GM18873 (cell line): ENCODE measurements at regions not wholly inside any gene's neighbourhood (a gene's known extent, or its start where the extent isn't known, plus 50 kb on each side); places are given as distances from the start of the nearest gene placed in this dataset.

Experiments
- ATAC-seq: cut with Tn5 transposase; IDR thresholded peaks from one replicate; pipeline ENCODE4 v1.9.1; 2021; ENCODE audit warnings: mild to moderate bottlenecking, moderate library complexity, moderate number of reproducible peaks; ENCODE audit not compliant: unreplicated experiment, low FRiP score

DNA sequence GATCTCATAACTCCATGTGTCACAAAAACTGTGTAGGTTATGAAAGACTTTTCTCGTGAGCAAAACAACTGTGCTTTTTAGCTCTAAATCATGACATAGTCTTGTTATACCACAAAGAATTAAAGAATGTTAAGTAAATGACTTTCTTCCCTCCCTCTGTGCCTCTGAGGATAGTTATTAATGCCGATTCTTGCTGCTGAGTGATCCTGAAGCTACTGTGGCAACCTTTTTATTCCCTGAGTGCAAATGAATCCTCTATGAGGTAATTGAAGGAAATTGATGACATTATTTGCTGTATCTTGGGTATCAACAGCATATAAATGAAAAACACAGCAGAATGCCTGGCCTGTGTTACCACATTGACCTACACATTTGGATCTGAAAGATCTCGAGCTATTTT, 142.2 kb upstream of the HDAC9 start:
- no peak for ATAC-seq

DNA sequence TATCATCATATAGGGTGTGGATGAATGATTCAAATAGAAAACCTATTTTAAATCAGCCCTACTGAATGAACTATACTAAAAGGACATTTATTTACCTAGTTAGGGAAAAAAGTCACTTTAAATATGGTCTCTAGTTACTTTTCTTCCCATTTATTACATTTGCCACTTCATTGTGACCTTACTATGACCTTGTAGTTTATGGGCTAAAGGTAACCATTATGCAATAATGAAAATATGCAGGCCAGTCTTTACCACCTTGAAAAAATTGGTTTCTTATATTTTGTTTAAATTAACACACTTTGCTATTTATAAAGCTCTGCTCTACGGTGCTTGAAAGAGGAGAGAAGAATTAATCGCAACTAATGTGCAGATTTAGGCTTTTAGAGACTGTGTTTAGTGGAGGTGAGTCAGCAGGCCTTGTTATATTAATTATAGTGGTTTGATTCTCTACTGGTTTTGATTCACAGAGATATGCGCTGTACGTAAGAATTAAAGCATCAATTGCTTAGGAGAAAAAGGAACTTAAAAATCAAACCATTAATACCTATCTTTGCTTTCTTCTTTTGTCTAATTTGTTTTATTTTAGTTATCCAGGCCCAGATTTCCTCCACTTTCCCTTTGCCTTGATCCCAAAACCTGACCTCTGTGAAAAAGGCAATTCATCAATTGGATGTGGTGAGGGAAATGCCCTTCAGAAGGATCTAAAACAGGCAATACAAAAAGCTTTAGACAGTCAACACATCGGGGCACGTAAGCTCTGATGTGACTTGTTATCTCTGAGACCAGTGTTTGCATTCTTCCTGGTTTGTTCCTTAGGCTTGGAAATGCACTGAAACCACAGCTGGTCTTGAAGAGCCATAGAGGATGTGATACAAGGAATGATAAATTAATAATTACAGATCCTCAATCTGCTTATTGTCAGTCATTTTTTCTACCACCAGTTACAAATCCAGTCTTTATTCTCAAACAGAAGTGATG, 141.2 kb upstream of the HDAC9 start:
- no peak for ATAC-seq

DNA sequence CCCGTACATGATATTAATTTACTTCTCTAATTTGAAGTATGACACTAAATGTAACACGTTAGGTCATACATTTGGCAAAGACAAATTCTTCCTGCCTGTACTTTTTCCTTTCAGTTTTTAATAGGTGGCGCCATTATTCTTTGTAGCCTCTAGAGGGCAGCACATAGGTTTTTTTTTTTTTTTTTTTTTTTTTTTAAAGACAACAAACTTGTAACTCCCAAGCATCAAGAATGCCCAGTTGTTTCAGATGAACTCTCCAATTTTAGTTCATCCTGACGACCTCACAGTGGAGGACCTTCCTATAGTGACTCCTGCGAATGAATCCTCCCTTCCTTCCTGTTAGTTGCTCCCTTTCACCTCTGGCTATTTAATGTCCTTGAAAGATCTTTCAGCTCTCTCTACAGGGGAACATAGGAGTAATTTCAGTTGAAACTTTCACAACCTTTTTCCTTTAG, 139.3 kb upstream of the HDAC9 start:
- no peak for ATAC-seq

DNA sequence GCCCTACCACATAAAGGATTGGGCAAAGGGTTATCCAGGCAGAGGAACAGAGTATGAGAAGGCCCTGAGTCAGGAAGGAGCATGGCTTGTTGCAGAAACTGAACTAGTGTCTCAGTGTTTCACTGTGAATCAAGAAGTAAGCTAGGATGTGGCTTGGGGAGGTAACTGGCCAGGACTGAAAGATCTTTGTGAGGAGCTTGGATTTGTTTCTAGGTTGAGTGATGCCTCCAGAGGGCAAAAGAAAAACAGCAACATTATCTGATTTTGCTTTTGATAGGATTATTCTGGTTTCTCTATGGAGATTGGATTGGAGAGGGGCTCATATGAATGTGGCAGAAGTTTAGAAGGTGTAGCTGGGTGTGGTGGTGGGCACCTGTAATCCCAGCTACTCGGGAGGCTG, 137.9 kb upstream of the HDAC9 start:
- no peak for ATAC-seq

DNA sequence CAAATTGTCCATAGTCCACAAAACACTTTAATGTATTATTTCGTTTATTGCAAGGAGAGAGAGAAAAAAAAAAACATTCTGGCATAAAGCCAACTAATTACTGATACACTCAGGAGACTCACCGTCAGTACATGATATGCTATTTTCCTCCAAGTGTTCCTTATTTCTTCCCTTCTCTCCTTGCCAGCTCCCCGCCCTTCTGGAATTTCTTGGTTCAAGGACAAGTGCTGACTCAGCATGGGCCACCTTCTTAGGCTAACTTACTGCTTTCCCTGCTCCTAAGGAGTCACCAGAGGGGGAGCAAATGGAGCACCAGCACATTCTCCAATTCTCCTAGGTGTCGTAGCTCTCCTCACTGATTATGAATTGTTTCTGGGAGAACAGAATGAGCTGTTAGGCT, 133.8 kb upstream of the HDAC9 start:
- no peak for ATAC-seq

DNA sequence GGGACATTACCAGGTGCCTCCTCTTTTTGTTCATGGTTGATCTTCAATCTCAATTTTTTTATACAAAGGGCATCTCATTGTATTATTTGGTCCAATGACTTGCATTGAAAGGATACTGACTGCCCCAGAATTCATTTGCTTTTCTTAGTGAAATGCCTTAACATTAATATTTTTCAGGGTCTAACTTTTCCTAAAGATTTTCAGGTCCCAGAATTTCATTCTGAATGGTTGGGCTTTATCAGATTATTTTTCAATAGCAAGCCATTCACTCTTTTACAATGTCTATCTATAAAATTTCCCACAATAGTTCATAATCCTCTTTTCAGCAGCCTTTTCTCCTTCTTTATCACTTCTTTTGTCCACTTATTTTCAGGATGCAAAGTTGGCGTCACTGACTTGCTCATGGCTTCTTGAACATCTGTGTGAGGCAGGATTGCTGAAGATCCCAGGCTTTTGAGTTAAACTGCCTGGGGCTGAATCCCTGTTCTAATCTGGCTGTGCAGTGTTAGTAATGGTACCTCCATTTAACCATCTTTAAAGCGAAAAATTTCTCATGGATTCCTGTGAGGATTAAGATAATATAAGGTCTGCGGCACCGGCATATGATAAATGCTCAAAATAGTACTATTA, 131.7 kb upstream of the HDAC9 start:
- ATAC-seq: no peak

DNA sequence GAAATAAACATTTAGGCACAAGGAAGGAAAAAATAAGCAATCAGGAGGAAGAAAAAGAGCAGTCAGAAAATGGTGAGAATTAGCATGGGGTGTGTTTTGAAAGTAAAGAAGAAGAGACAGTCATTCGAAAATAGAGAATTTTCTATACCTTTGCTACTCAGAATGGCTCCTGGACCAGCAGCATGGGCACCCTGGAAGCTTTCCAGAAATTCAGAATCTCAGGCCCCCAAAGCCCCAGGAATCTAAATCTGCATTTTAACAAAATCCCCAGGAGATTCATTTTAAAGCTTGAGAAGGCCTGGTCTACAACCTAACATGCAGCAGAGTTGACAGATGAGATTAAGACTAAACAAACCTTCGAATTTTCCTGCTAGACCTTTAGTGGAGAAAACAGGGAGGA, 131.2 kb upstream of the HDAC9 start:
- no peak for ATAC-seq

DNA sequence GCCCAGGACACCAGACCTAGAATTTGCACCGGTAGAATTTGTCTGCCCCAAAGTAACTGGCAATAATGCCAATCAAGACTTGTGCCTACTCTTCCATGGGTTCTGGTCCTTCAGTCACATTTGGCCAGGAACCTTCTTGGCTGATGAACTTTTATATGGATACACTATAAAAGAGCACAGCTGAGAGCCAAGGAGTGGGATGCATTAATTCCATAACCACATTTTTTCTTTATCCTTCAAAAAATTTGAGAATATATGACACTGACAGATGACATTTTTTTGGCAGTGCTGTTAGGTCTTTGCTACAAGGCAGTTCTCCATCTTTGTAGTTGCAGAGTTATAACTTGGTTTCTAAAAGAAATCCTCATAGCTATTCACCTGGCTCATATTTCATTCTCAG, 129.2 kb upstream of the HDAC9 start:
- no peak for ATAC-seq

DNA sequence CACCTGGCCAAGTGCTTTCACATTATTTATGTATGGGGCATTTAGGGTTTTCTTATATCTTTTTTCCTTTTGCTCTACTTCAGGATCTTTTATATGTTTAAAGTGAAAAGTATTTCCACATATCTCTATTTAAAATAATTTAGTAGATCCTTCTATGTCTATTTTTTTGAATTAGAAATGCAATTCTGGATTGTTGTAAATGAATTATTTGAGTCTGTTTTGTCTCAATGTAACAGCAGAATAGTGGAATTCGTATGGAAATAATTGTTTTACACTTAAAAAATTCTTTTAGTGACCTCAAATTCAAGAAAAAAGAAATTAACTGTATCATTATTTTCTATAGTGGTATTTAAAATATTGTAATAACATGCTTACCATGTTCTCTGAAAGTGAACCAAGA, 126.5 kb upstream of the HDAC9 start:
- ATAC-seq: no peak

DNA sequence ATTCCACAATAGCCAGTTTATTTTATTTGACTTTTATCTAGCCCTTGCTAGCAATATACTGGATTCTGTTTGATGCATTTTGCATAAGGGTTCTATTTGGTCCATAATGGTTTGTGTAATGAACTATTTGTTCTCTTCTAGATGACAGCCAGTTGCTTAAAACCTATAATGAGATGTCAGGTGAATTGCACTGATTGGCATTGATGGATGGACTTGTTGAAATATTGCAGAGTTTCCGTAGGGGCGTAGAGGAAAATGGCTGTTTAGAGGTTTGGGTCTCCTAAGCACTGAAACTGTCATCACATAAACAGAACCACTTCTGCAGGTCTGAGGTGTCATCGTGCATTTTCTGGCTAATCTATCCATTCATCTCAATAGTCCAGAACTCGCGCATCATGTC, 124.9 kb upstream of the HDAC9 start:
- ATAC-seq: no peak

DNA sequence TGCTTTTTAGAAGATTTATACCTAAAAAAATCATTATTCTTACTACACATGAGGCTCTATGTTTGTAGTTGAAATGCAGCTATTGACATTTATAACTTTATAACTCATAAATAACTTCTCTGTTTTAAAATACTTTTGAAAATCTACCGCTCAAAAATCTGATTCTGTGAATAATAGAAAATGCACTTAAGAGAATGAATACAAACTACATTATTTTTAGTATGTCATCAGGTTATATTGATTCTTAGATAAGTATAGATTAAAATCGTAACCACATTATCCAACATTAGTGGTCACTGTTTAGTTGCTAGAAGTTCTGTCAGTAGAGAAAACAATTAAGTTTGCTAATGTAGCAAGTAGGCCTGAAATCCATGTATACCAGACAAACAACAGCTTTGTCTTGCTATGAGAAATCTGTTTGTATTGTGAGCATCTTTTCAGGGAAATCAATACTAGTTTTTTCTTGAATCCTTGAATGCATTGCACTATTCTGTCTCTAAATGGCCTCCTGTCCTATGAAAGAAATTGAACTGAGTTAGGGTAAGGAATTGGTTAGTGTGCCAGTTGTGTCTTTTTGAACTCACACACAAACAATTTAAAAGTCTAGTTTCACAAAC, 116.5 kb upstream of the HDAC9 start:
- ATAC-seq: no peak

DNA sequence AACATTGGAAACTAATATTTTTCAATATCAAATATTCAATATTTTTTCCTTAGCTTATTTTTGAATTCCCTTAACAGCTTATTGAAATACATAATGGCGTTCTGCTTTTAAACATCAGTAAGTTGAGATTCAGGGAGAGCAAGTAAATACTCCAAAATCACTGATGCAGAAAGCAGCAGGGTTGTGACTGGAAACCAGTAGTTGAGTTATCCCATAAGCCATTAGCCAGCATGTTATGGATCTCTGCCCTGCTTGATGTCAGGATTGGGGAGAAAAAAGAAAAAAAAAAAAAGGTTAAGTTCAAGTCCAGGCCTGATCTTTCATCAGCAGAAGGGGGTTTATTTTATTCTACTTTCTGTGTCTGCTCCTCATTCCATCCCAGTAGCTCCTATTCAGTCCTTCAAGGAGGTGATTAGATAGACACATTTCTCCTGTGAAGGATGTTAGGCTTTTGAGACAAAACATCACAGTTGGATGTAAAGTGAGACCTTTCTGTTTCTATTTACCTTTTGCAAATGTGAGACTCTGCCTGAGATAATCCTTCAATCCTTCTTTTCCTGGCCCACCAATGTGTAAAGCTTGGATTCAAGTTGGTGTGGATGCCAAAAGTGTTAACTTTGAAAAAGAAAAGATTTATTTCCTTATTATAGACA, 110.9 kb upstream of the HDAC9 start:
- ATAC-seq: no peak

DNA sequence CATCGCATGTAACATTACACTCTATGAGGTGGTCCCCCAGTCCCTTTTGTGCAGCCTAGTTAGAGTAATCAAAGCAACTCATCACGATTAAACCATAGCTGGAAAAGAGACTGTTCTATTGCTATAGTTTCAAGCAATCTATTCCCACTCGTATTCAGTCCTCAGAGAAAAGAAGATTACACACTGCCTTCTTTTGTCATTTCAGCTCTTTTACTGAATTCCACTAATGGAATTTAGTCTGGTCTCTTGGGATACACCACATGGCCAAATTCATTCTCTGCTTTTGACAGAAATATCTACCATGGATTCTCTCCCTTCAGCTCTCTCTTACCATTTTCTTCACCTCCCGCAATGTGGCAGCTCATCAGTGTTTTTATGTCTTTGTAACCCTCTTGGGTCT, 108.9 kb upstream of the HDAC9 start:
- no peak for ATAC-seq

DNA sequence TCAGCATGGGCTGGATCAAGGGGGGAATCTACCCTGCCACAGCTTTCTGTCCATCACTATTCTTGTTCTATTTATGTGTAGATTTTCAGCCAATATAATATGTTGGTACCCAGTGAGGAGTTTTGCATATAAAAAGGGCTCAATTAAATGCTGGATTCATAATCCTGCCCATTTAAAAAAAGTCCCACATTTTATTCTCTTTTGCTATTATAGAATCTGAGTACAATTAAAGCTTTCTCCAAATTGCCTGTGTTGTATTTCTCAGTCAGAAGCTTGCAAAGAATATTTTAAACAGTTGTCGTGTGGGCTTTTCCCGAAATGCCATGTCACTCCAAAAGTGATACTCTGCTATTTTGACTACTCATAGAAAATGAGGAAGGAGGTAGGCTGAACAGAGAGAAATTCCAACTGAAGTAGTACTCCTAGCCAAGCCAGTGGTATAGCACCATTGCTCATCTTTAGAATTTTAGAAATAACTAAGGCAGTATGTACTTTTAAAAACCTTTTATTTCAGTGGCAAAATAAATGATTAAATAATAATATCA, 108.3 kb upstream of the HDAC9 start:
- no peak for ATAC-seq

DNA sequence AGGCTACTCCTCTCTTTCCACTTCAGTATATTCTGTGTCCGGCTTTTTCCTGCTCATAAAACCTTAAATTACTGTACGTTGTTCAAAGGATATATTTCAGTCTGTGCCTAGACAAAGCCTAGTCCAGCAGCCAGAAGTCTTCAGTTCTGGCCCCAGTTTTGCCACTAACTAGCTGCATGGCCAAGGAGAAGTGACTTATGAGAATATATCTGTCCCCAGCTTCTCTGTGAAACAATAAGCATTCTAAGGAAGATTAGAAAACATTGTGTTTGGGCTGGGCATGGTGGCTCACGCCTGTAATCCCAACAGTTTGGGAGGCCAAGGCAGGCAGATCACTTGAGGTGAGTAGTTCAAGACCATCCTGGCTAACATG, 105.0 kb upstream of the HDAC9 start:
- ATAC-seq: no peak

DNA sequence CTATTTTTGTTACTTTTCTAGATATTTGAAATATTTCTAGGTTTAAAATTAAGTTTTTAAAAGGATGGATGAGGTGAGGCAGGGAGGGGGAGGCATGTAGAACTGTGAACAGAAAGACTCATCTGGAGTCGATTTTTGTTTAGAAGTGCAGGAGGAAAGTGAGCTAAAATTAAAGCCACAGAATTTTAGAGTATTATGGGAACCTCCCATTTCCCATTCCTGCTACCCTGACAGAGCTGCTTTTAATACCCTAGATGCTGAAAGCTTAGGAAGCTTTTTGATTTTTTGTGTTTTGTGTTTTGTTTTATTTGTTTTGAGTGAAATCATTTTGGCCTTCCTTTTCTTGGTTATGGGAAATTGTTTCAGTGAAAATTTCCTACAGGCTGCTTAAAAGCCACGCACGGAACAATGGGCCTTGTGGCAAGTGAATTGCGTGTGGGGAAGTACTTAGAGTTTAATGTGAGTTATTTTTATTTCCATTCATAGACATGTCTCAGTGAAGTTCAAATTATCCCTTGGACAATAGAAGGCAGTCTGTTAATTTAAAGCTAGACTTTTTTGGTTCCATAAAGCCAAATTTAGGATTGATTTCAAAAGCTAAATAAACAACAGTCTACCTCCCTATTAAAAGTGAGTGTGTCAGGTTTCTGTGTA, 102.0 kb upstream of the HDAC9 start:
- ATAC-seq: no peak

DNA sequence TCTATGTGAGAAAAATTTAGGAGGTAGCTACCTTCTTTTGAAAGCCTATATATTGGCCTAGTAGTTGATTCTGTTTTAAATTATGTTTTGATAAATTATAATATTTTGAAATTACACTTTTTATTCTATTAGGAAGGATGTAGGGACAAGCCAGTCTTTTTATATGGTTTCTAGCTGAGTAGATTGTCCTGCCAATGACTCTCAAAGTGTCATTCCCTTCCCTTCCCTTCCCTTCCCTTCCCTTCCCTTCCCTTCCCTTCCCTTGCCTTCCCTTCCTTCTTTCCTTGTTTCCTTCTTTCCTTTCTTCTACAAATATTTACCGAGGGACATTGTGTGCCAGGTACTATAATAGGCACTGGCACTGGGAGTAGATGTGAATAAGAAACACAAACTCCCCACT, 99.7 kb upstream of the HDAC9 start:
- no peak for ATAC-seq

DNA sequence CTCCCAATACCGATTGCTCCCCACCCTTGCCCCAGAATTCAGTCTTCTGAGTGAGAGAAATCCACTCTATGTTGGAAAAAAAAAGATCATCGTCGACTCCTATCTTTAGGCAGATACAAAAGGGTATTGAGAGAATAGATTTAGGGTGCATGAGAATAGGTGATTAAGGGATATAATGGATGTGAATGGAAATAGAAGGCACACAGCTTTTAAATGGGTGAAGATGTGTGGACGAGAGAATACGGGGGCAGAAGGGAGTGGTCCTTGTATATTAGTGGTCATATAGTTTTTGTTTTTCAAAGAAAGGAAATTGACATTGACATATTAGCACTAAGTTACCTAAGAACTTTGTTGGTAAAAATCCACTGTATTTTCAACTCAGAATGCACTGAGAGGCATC, 98.6 kb upstream of the HDAC9 start:
- no peak for ATAC-seq

DNA sequence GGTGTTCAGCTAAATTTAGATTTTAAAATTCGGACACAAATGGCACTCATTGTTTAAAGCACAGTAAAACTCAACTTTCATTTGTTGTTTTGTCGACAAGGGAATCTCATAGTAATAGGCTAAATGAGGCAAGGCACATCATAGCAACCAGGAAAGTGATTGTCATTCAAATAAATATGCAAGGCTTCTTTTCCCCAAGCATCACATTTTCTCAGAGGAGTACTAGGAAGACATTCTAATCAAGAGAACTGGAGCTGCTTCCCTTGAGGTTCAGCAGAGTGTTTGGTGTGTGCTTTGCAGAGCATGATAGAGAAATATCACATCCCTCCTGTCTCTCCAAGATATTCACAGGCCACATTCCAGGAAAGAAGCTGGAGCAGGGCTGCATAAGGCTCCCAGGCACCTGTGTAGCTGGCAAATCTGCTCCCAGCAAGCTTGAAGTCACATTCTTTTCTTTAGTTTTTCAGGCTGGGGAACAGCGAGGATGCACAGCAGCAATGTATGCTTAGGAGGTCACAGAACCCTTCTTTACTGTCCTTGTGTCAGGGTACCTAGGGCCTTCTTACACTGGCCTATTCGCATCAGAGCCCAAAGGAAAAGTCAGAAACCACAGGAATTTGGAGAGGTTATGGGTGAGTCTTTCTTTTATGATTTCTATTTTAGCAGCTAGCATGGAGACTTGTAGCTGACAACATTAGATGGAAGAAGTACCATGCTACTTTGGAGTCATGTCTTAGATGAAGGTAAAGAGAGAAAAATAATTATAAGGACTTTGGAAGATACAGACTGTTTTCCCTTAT, 95.9 kb upstream of the HDAC9 start:
- ATAC-seq: no peak
